SU-DHL-6 (cell line): ENCODE measurements at regions not wholly inside any gene's neighbourhood (a gene's known extent, or its start where the extent isn't known, plus 50 kb on each side); places are given as distances from the start of the nearest gene placed in this dataset.

Experiments used
- H2AFZ ChIP-seq: fragments of 200-600 bp; sonication (generic); 2 replicates; pipeline ENCODE4 v1.6.1; 2014; ENCODE audit warnings: low read depth, mild to moderate bottlenecking, moderate library complexity, mixed read lengths, antibody characterized with exemption, low read length; ENCODE audit not compliant: severe bottlenecking
- H3F3A ChIP-seq: fragments of 200-600 bp; shearing (Covaris generic); 2 replicates; pipeline ENCODE4 v1.6.0; 2016; ENCODE audit warnings: antibody characterized with exemption, mild to moderate bottlenecking; ENCODE audit not compliant: insufficient read depth
- H3K27ac ChIP-seq: fragments of 200-600 bp; sonication (generic); 2 replicates; pipeline ENCODE4 v1.5.1; 2016; ENCODE audit warnings: low read depth, mild to moderate bottlenecking, low read length, moderate library complexity, mixed read lengths
- H3K27me3 ChIP-seq: fragments of 200-600 bp; sonication (generic), shearing (Covaris generic); 2 replicates; pipeline ENCODE4 v1.6.0; 2014; ENCODE audit warnings: mild to moderate bottlenecking, low read length
- H3K36me3 ChIP-seq: fragments of 200-600 bp; sonication (generic); 2 replicates; pipeline ENCODE4 v1.6.1; 2014; ENCODE audit warnings: mild to moderate bottlenecking, low read length, mixed read lengths
- H3K4me2 ChIP-seq: fragments of 300-600, 200-600 bp; shearing (Covaris generic), sonication (generic); 2 replicates; pipeline ENCODE4 v1.6.0; 2014; ENCODE audit warnings: low read length, low read depth, mild to moderate bottlenecking; ENCODE audit not compliant: poor library complexity, severe bottlenecking
- H3K4me3 ChIP-seq: fragments of 200-600 bp; sonication (generic); 2 replicates; pipeline ENCODE4 v1.5.1; 2014; ENCODE audit warnings: antibody characterized with exemption, low read length, mild to moderate bottlenecking, mixed read lengths; ENCODE audit not compliant: insufficient read depth, poor library complexity, severe bottlenecking
- H3K79me2 ChIP-seq: fragments of 200-600 bp; sonication (generic); 2 replicates; pipeline ENCODE4 v1.6.1; 2014; ENCODE audit warnings: mild to moderate bottlenecking, low read length, moderate library complexity; ENCODE audit not compliant: insufficient read depth
- H3K9ac ChIP-seq: fragments of 200-600 bp; sonication (generic); 2 replicates; pipeline ENCODE4 v1.7.0; 2014; ENCODE audit warnings: mild to moderate bottlenecking, low read length
- H3K9me2 ChIP-seq: fragments of 200-600 bp; sonication (generic); replicated peaks from 2 replicates; pipeline ENCODE4 v1.6.1; 2014; ENCODE audit warnings: low read length; ENCODE audit not compliant: insufficient read depth
- H3K9me3 ChIP-seq: fragments of 200-600 bp; sonication (generic); 2 replicates; pipeline ENCODE4 v1.6.1; 2014; ENCODE audit warnings: low read length, mixed read lengths; ENCODE audit not compliant: insufficient read depth
- H4K20me1 ChIP-seq: fragments of 200-600 bp; sonication (generic); 2 replicates; pipeline ENCODE4 v1.6.1; 2014; ENCODE audit warnings: low read depth, mild to moderate bottlenecking, antibody characterized with exemption, low read length, moderate library complexity, mixed read lengths
- CTCF ChIP-seq: fragments of 200-600 bp; sonication (generic); IDR thresholded peaks from one replicate; pipeline ENCODE4 v1.5.1; 2017; ENCODE audit warnings: antibody characterized with exemption, mild to moderate bottlenecking, low read length, moderate library complexity; ENCODE audit not compliant: insufficient read depth, poor library complexity, severe bottlenecking
- EZH2phosphoT487 ChIP-seq: fragments of 200-600 bp; sonication (generic), shearing (Covaris generic); conservative IDR thresholded peaks from 2 replicates; pipeline ENCODE4 v1.6.1; 2018; ENCODE audit warnings: mild to moderate bottlenecking, antibody characterized with exemption, low read length, moderate library complexity, mixed read lengths

GRCh38 chr17:37827905-37828650 lies 83.2 kb upstream of the HNF1B start:
- no peak for TF ChIP-seq CTCF
- no peak for TF ChIP-seq EZH2phosphoT487
- Histone ChIP-seq H3K4me3 (no peak overlapping the region), H4K20me1 (no peaks in the 10 kb centered on the region), H3F3A (peaks cover 24% of the 10 kb centered on the region; the same call in 1 of the 2 replicates), H3K9me2 (no peaks in the 10 kb centered on the region), H2AFZ (no peak overlapping the region), H3K27me3 (no peaks in the 10 kb centered on the region), H3K9ac (no peak overlapping the region), H3K36me3 (no peaks in the 10 kb centered on the region), H3K4me2 (no peak overlapping the region), H3K79me2 (no peaks in the 10 kb centered on the region), H3K9me3 (no peaks in the 10 kb centered on the region), H3K27ac (peak overlapping the region; percentile 85)

- H3K9me2 ChIP-seq, result no peaks in the 10 kb centered on the region
- no peaks in the 10 kb centered on the region for H3K36me3 ChIP-seq
- no peaks in the 10 kb centered on the region for H3K9me3 ChIP-seq
- TF ChIP-seq EZH2phosphoT487, result no peak
- no peak for TF ChIP-seq CTCF
- H3F3A ChIP-seq, result peaks cover 22% of the 10 kb centered on the region; the same call in 1 of the 2 replicates
- H3K9ac ChIP-seq, result no peak overlapping the region
- H3K27me3 ChIP-seq, result no peaks in the 10 kb centered on the region
- H3K27ac ChIP-seq, result peak overlapping the region; percentile 77
- H3K4me2 ChIP-seq, result peak overlapping the region; percentile 21
- no peak overlapping the region for H2AFZ ChIP-seq
- no peaks in the 10 kb centered on the region for H3K79me2 ChIP-seq
- no peaks in the 10 kb centered on the region for H4K20me1 ChIP-seq
- H3K4me3 ChIP-seq, result no peak overlapping the region
Measured at GRCh38 chr17:37826497-37827430, 81.9 kb upstream of the HNF1B start.

DNA sequence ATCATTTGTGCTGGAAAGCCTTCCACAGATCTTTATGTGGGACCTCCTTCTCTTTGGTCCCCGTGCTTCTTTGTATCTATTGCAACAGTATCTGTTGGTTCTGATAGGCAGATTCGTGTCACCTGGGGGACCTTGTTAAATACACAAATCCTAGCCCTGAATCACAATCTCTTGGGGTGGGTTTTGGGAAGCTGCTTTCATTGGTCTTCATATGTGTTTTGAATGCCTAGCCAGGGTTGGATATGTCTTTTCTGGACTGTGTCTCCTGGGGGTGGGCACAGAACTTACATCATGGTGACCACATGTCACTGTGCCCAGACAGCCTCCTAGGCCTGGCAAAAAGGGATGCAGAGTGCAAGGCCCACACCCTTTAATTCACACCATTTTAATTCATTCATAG lies 81.0 kb upstream of the HNF1B start:
- Histone ChIP-seq H3K9me3 (no peaks in the 10 kb centered on the region), H3K27me3 (no peaks in the 10 kb centered on the region), H3K27ac (peak overlapping the region; percentile 77), H3F3A (peaks cover 19% of the 10 kb centered on the region), H3K79me2 (no peaks in the 10 kb centered on the region), H4K20me1 (no peaks in the 10 kb centered on the region), H3K9me2 (no peaks in the 10 kb centered on the region), H3K4me2 (peak overlapping the region; percentile 11), H3K4me3 (no peak overlapping the region), H3K9ac (no peak overlapping the region), H2AFZ (no peak overlapping the region), H3K36me3 (no peaks in the 10 kb centered on the region)
- TF ChIP-seq EZH2phosphoT487 (no peak), CTCF (no peak)
